IPS-18a (cell line): ENCODE measurements at regions not wholly inside any gene's neighbourhood (a gene's known extent, or its start where the extent isn't known, plus 50 kb on each side); places are given as distances from the start of the nearest gene placed in this dataset.

Experiments used
- H3K27ac ChIP-seq: one replicate; pipeline ENCODE4 v1.5.1; 2013; ENCODE audit warnings: low read length
- H3K27me3 ChIP-seq: one replicate; pipeline ENCODE4 v1.6.1; 2013; ENCODE audit warnings: mild to moderate bottlenecking, low read length; ENCODE audit not compliant: control insufficient read depth, insufficient read depth
- H3K36me3 ChIP-seq: one replicate; pipeline ENCODE4 v1.6.1; 2013; ENCODE audit warnings: low read depth, low read length; ENCODE audit not compliant: control insufficient read depth
- H3K4me1 ChIP-seq: one replicate; pipeline ENCODE4 v1.6.1; 2013; ENCODE audit warnings: low read depth, low read length; ENCODE audit not compliant: control insufficient read depth
- H3K4me3 ChIP-seq: one replicate; pipeline ENCODE4 v1.5.1; 2013; ENCODE audit warnings: low read length
- H3K9ac ChIP-seq: one replicate; pipeline ENCODE4 v1.6.1; 2013; ENCODE audit warnings: mild to moderate bottlenecking, low read length, moderate library complexity
- H3K9me3 ChIP-seq: one replicate; pipeline ENCODE4 v1.6.1; 2013; ENCODE audit warnings: low read depth, low read length; ENCODE audit not compliant: control insufficient read depth

- Histone ChIP-seq H3K4me3 (no peak overlapping the region), H3K27me3 (peaks cover 7% of the 10 kb centered on the region), H3K27ac (no peak overlapping the region), H3K36me3 (no peaks in the 10 kb centered on the region), H3K9ac (no peak overlapping the region), H3K4me1 (no peaks in the 10 kb centered on the region), H3K9me3 (peaks cover 15% of the 10 kb centered on the region)
These were observed 707.2 kb downstream of the AACS start for GRCh38 chr12:125772403-125772802.

DNA sequence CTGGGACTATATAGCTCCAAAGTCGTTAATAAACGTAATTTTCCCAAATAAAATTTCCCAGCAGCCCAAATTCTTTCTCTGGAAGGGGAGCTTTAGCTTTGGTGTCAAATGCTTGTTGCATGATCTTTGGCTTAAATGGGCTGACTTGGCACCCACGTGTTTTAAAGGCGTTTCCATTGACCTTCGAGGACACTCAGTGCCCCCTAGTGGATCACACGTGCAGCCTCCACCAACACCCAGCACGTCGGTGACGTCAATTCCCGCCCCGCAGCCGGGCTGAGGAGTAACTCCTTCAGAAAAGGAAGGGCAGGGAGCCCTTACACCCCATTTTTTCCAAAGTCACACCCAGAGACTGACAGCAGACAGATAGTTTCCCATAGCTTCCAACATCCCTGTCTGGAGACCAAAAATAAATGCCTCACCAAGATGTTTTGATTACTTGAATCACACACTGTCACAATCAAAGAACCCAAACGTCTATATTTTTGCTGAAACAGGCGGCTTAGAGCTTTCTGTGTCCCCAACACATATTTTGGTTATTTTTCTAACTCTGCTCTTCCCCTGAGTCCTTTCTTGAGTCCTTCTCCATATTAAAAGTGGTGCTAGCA, 707.9 kb downstream of the AACS start:
- peaks cover 18% of the 10 kb centered on the region for H3K9me3 ChIP-seq
- H3K4me1 ChIP-seq, result no peaks in the 10 kb centered on the region
- peaks cover 7% of the 10 kb centered on the region for H3K27me3 ChIP-seq
- no peaks in the 10 kb centered on the region for H3K36me3 ChIP-seq
- H3K4me3 ChIP-seq, result no peak overlapping the region
- H3K27ac ChIP-seq, result no peak overlapping the region
- no peak overlapping the region for H3K9ac ChIP-seq

DNA sequence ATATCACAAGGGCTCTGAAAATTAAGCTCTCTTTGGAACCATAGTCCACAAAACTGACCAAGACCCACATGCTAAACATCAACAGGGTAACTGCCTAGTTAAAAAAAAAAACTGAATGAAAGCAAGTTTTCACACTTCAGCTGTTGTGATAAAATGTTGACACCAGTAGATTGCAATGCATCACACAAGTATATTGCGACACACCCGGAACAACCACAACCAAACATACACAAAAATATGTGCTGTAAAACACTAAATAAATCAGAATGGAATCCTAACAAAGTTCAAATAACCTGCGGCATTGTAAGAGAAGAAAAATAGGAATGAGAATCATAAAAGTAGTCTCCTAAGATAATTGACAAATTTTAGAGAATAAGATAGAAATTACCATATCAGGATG, 710.3 kb downstream of the AACS start:
- H3K4me1 ChIP-seq, result no peaks in the 10 kb centered on the region
- no peak overlapping the region for H3K9ac ChIP-seq
- H3K4me3 ChIP-seq, result no peak overlapping the region
- peaks cover 10% of the 10 kb centered on the region for H3K9me3 ChIP-seq
- no peak overlapping the region for H3K27ac ChIP-seq
- H3K36me3 ChIP-seq, result no peaks in the 10 kb centered on the region
- H3K27me3 ChIP-seq, result peaks cover 7% of the 10 kb centered on the region

GRCh38 chr12:125776212-125776611, 711.0 kb downstream of the AACS start:
- H3K36me3 ChIP-seq, result no peaks in the 10 kb centered on the region
- H3K4me1 ChIP-seq, result no peaks in the 10 kb centered on the region
- no peak overlapping the region for H3K27ac ChIP-seq
- no peak overlapping the region for H3K4me3 ChIP-seq
- H3K9ac ChIP-seq, result no peak overlapping the region
- peaks cover 14% of the 10 kb centered on the region for H3K9me3 ChIP-seq
- peaks cover 7% of the 10 kb centered on the region for H3K27me3 ChIP-seq

DNA sequence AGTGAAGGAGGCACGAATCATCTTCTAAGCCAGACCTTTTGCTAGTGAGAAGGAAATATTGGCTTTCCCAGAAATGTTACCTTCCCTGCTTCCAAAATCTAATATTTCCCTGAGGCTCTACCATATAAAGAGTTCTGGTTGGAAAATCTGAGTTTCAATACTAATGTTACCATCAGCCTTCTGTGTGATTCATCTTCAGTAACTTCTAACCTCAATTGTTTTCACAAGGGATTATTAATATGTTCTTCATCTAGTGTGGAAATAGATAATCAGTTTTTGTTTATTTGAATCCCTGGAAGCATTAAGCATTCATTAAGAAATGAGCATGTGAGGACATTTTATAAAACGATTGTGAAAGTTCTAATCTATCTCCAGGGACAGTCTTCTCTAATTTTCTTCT, 720.9 kb downstream of the AACS start:
- Histone ChIP-seq H3K4me3 (no peak overlapping the region), H3K27me3 (no peaks in the 10 kb centered on the region), H3K9ac (no peak overlapping the region), H3K4me1 (no peaks in the 10 kb centered on the region), H3K36me3 (no peaks in the 10 kb centered on the region), H3K9me3 (peaks cover 21% of the 10 kb centered on the region), H3K27ac (no peak overlapping the region)

GRCh38 chr12:125794401-125794800, 729.2 kb downstream of the AACS start:
- no peaks in the 10 kb centered on the region for H3K4me1 ChIP-seq
- no peak overlapping the region for H3K9ac ChIP-seq
- H3K9me3 ChIP-seq, result peaks cover 19% of the 10 kb centered on the region
- no peaks in the 10 kb centered on the region for H3K36me3 ChIP-seq
- H3K27ac ChIP-seq, result no peak overlapping the region
- no peak overlapping the region for H3K4me3 ChIP-seq
- H3K27me3 ChIP-seq, result no peaks in the 10 kb centered on the region

GRCh38 chr12:125797421-125798175, 732.4 kb downstream of the AACS start:
- Histone ChIP-seq H3K27me3 (no peaks in the 10 kb centered on the region), H3K9me3 (peaks cover 10% of the 10 kb centered on the region), H3K36me3 (no peaks in the 10 kb centered on the region), H3K4me1 (no peaks in the 10 kb centered on the region), H3K4me3 (no peak overlapping the region), H3K9ac (no peak overlapping the region), H3K27ac (no peak overlapping the region)

DNA sequence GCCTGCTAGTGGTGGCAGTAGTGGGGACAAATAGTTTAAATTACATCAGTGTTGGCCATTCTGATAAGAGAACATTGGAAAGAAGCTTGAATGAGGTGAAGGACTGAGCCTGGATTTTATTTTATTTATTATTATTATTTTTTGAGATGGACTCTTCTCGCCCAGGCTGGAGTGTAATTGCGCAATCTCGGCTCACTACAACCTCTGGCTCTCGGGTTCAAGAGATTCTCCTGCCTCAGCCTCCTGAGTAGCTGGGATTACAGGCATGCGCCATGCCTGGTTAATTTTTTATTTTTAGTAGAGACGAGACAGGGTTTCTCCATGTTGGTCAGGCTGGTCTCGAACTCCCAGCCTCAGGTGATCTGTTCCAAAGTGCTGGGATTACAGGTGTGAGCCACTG, 739.4 kb downstream of the AACS start:
- H3K36me3 ChIP-seq, result no peaks in the 10 kb centered on the region
- H3K9me3 ChIP-seq, result peaks cover 22% of the 10 kb centered on the region
- H3K27me3 ChIP-seq, result no peaks in the 10 kb centered on the region
- H3K4me1 ChIP-seq, result no peaks in the 10 kb centered on the region
- H3K4me3 ChIP-seq, result no peak overlapping the region
- H3K27ac ChIP-seq, result no peak overlapping the region
- no peak overlapping the region for H3K9ac ChIP-seq

GRCh38 chr12:125824276-125824675, 759.0 kb downstream of the AACS start:
- Histone ChIP-seq H3K9ac (no peak overlapping the region), H3K27ac (no peak overlapping the region), H3K4me1 (no peaks in the 10 kb centered on the region), H3K4me3 (no peak overlapping the region), H3K36me3 (no peaks in the 10 kb centered on the region), H3K27me3 (no peaks in the 10 kb centered on the region), H3K9me3 (peaks cover 35% of the 10 kb centered on the region)

DNA sequence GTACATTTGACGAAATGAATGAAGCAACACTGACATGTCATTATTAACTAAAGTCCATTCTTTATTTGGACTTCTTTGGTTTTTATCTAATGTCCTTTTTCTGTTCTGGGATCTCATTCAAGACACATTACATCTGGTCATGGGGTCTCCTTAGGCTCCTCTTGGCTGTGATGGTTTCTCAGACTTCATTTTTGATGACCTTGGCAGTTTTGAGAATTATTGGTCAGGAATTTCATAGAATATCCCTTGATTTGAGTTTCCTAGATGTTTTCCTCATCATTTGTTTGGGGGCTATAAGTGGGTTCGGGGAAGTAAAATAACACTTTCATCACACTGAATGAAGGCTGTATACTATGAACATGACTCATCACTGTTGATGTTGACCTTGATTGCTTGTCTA, 770.6 kb downstream of the AACS start:
- Histone ChIP-seq H3K27me3 (no peaks in the 10 kb centered on the region), H3K27ac (no peak overlapping the region), H3K36me3 (no peaks in the 10 kb centered on the region), H3K4me1 (no peaks in the 10 kb centered on the region), H3K9me3 (peaks cover 14% of the 10 kb centered on the region), H3K4me3 (no peak overlapping the region), H3K9ac (no peak overlapping the region)

DNA sequence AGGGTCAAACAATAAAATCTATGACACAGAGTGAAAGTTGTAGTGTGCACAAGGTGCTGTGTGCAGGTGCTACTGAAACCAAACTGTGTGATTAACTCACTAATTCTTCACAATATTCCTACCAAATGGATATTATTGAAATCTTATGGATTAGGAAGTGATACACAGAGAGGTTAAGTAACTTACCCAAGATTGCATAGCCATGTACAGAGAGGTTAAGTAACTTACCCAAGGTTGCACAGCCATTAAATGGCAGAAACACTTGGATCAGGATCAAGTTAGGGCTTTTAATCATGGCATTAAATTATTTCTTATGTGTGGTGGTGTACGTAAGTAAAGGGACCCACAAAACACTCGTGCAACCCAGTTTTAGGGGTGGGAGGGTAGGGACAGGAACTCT, 771.4 kb downstream of the AACS start:
- H3K27me3 ChIP-seq, result no peaks in the 10 kb centered on the region
- no peaks in the 10 kb centered on the region for H3K4me1 ChIP-seq
- no peak overlapping the region for H3K4me3 ChIP-seq
- H3K36me3 ChIP-seq, result no peaks in the 10 kb centered on the region
- no peak overlapping the region for H3K9ac ChIP-seq
- no peak overlapping the region for H3K27ac ChIP-seq
- H3K9me3 ChIP-seq, result peaks cover 14% of the 10 kb centered on the region

- peaks cover 12% of the 10 kb centered on the region for H3K9me3 ChIP-seq
- H3K9ac ChIP-seq, result no peak overlapping the region
- no peaks in the 10 kb centered on the region for H3K27me3 ChIP-seq
- H3K4me3 ChIP-seq, result no peak overlapping the region
- H3K4me1 ChIP-seq, result no peaks in the 10 kb centered on the region
- H3K36me3 ChIP-seq, result no peaks in the 10 kb centered on the region
- H3K27ac ChIP-seq, result no peak overlapping the region
These were observed 776.1 kb downstream of the AACS start for GRCh38 chr12:125841332-125841731.
